GM19328 (cell line): ENCODE measurements at regions not wholly inside any gene's neighbourhood (a gene's known extent, or its start where the extent isn't known, plus 50 kb on each side); places are given as distances from the start of the nearest gene placed in this dataset.

Experiments
- ATAC-seq: cut with Tn5 transposase; IDR thresholded peaks from one replicate; pipeline ENCODE4 v1.9.1; 2021; ENCODE audit warnings: mild to moderate bottlenecking, moderate library complexity; ENCODE audit not compliant: unreplicated experiment

DNA sequence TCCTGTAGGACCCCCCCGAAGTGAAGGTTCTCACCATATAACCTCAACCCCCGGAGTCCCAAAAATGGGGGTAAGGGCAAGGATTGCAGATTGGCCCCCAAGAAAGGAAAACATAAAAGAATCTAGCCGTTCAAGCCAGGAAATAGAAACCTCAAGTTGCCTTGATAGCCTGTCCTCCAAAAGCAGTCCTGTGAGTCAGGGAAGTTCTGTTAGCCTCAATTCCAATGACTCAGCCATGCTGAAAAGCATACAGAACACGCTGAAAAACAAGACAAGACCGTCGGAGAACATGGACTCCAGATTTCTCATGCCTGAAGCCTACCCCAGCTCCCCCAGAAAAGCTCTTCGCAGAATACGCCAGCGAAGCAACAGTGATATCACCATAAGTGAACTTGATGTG, 344.2 kb upstream of the RGS6 start:
- no peak for ATAC-seq

DNA sequence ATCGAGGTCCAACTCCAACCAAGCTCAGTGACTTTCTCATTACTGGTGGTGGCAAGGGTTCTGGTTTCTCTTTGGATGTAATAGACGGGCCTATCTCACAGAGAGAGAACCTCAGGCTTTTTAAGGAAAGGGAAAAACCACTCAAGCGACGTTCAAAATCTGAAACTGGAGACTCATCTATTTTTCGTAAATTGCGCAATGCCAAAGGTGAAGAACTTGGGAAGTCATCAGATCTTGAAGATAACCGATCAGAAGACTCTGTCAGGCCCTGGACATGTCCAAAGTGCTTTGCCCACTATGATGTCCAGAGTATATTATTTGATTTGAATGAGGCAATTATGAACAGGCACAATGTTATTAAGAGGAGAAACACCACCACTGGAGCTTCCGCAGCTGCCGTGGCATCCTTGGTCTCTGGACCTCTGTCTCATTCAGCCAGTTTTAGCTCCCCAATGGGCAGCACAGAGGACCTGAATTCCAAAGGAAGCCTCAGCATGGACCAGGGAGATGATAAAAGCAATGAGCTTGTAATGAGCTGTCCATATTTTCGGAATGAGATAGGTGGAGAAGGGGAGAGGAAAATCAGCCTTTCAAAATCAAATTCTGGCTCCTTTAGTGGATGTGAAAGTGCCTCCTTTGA, 343.5 kb upstream of the RGS6 start:
- no peak for ATAC-seq

GRCh38 chr14:71589609-71590008, 342.6 kb upstream of the RGS6 start:
- no peak for ATAC-seq

- ATAC-seq, result no peak
These were observed 342.1 kb upstream of the RGS6 start for GRCh38 chr14:71590131-71590530.

- ATAC-seq, result no peak
These were observed 341.0 kb upstream of the RGS6 start for GRCh38 chr14:71591231-71591630.

DNA sequence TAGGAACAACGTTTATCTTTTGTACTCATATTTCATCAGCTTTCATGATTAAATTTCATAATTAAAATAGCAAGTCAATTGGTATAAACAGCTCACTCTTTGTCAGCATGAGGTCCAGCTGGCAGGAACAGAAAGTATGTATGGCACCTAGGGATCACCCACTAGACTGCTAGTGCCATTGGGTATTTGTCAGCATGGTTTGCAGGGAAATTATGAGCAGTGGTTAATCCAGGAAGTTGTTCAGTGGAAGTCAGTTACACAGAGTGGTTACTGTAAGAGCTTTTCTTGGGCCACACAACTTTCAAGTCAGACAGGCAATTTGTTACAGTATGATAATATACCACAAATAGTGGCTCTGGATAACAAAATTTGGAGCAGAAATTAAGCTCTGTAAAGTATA, 340.3 kb upstream of the RGS6 start:
- no peak for ATAC-seq

- ATAC-seq, result no peak
These were observed 339.9 kb upstream of the RGS6 start for GRCh38 chr14:71592361-71592760.

GRCh38 chr14:71593966-71594365, 338.3 kb upstream of the RGS6 start:
- ATAC-seq, result no peak

DNA sequence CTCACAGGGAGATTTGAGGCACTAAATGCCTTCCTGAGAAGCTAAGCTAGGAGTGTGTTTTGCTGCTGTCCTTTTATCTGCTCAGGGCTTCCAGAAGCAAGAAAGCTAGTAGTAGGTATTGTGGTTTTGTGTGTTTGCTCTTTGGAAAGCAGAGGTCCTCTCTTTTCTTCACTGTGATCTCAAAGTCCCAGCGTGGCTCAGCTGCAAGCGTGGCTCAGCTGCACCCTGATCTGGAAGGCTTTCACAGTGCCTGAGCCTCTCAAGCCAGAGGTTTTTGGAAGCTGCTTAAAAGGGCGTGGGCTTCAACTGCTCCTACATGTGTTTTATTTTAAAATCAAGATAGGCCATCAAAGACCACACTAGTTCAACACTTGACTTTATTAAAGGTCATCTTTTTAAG, 337.4 kb upstream of the RGS6 start:
- ATAC-seq, result no peak

GRCh38 chr14:71595441-71595840, 336.8 kb upstream of the RGS6 start:
- ATAC-seq, result no peak

DNA sequence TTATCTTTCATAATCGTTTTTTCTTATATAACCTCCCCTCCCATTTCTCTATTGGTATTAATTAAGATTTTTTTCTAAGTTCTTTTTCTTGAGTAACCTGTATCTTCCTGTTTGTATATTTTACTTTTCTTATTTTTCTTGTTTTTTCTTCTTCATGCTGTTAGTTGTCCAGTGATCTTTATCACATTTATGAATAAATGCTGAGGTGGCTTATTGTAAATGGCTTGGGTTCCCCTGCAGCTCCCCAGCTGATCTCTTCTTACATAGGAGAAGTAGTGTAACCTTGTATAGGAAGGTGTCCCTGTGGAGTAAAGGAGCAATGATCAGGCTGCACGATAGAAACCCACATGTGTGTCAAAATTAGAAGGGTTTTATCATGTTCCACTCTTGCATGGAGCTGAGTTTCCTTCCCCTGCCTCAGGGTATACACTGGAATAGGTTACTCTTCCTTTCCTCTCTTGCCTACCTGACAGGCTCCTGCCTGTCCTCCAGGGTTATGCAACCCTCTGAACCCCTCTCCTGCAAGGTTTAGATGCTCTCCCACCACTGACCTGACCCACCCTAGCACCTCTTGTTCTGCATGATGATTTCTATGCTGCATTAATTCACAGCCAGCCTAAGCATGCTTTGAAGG, 334.8 kb upstream of the RGS6 start:
- ATAC-seq, result peak; percentile 10

DNA sequence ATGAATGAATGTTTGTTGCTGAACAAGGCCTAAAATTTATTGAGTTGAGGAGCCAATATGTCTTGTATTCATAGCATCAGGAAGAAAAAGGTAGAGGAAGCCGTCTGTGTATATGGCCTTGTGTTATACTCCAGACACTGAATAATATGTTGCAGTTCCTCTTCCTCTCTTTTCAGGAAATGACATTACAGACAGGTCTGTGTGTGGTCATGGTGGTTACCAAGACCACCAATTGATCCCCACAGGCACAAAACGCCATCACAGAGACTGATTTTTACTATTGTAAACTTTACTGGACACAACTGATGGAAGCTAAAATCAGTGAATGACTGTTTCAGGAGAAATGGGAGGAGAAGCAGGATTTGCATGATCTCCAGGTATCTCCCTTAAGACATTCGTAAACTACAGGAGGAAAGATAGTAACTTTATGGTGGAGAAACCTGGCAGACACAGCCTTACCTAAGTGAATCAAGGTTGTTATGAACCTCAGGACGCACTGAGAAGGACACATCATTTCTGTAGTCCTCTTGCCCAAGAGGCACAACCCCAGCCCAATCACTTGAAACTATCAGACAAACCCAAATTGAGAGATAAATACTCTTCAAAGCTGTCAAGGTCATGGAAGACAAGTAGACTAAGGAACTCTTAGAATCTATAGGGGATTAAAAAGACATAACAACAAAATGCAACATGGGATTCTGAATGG, 334.1 kb upstream of the RGS6 start:
- ATAC-seq, result peak; percentile 60

DNA sequence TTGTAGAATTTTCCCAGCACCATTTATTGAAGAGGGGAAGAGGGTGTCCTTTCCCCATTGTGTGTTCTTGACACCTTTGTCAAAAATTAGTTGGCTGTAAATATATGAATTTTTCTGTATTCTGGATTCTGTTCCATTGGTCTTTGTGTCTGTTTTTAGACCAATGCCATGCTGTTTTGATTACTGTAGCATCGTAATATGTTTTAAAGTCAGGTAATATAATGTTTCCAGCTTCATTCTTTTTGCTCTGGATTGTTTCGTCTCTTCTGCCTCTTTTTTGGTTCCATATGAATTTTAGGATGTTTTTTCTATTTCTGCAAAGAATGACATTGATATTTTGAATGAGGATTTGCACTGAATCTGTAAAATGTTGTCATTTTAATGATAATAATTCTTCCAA, 331.9 kb upstream of the RGS6 start:
- ATAC-seq, result no peak

DNA sequence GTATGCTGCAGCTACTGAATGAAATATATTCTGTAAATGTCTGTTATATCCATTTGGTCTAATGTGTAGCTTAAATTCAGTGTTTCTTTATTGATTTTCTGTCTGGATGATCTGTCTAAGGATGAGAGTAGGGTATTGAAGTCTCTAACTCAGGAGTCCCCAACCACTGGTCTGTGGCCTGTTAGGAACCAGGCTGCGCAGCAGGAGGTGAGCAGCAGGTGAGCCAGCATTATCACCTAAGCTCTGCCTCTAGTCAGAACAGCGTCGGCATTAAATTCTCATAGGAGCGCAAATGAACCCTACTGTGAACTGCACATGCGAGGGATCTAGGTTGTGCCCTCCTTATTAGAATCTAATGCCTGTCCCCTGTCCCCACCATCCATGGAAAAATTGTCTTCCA, 329.7 kb upstream of the RGS6 start:
- ATAC-seq, result no peak

- no peak for ATAC-seq
These were observed 328.0 kb upstream of the RGS6 start for GRCh38 chr14:71604231-71604630.

DNA sequence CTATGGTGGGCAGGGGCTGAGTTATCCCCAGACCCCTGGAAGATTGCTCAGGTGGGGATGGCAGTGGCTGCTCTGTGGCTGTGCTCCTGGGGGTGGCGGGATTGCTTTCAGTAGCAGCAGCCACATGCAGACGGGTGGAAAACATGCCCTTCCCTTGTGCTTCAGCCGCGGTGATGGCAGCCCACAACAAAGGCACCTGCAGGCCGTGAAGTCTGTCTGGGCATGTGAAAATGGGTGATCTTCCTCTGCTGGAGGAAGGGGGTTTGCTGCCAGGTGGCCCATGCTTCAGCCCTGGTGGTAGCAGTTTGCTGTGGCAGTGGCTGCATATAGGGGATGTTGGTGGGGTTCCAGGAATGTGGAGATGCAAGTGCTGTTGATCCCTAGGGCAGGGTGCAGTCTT, 326.2 kb upstream of the RGS6 start:
- ATAC-seq, result no peak

DNA sequence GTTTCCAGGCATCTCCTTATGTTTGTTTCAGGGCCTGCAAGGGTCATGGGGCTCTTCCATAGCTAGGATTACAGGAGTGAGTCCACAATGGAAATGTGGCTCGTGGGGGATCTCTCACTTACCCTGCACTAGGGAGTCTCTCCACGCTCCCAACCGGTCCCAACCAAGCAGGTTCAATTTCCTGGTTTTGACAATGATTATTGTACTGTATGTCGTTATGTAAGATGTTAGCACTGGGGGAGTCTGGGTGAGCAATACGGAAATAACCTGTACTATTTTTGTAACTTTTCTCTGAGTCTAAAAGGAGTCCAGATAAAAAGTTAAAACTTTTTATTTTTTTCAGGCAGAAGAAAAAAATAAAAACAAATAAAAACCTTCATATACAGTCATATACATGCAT, 325.7 kb upstream of the RGS6 start:
- ATAC-seq, result no peak

- ATAC-seq, result no peak
These were observed 325.2 kb upstream of the RGS6 start for GRCh38 chr14:71607056-71607455.

- ATAC-seq, result no peak
These were observed 322.1 kb upstream of the RGS6 start for GRCh38 chr14:71610149-71610548.

DNA sequence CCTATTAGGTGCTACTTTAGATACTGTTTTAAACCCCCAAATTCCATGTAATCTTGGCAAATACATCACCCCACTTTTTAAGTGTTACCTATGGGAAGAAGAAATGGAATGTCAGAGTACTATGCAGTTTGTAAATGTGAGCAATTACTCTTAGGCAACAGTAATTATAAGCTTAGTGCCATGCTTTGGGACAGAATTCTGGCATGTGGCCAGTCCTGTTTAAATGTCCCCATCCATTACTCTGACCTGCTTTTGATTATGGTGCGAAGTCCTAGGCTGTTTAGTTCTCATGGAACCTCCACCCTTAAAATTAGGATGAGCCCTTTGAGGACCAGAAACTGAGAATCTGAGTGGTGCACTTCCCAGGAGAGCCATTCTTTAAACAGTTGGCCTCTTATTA, 321.4 kb upstream of the RGS6 start:
- no peak for ATAC-seq

DNA sequence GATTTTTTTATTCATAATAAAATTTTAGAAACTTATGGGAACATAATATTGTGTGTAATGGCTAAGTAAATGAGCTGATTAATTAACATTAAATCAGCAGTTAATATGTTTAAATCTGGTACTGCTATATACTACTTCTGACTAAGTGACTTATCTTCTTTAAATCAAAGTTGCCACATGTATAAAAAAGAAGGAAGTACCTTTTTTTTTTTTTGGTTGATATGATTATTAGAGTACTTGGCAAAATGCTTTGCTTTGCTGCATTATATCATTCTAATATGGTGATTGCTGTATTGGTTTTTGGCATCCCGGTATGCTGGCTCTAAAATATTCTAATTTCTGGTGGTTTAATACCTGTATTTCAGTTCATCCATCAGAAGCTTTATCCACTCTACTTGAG, 319.1 kb upstream of the RGS6 start:
- no peak for ATAC-seq

GRCh38 chr14:71616013-71616412, 316.2 kb upstream of the RGS6 start:
- no peak for ATAC-seq
